ENCODE measurements at regions not wholly inside any gene's neighbourhood (a gene's known extent, or its start where the extent isn't known, plus 50 kb on each side); places are given as distances from the start of the nearest gene placed in this dataset.

DNA sequence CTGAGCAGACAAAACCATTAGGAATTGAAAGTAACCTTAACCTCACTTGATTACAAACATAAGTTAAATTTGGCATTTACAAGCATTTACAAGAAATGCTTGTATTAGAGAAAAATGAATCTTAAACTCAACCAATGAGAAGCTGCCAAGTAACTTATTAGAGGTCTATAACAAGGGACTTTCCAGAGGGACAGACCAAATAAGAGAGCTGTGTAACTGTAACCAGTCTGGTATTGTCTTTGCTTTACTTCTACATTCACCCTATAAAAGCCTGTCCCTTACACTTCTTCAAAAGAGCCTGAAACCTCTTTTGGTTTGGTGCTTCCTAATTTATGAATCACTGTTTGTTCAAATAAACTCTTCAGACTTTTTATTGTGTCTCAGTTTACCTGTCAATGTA is 450.0 kb upstream of the FAR2 start:
- SMC1A ChIA-PET (ENCODE audit: uncharacterized antibody, unreplicated experiment) = interaction anchor here (0.9 to 1.9 kb wide), 3 partner anchors 11 to 156 kb away, joined by 3 to 6 read pairs (median 4); no protein-coding TSS in a partner anchor
- no peaks in the 10 kb centered on the region for H3K27me3 ChIP-seq (replicated peaks in 1 of 2; ENCODE audit: control insufficient read depth in 2 of 2, insufficient read depth in 2 of 2, low read length in 1 of 2)

More for the DNA sequence above, 450.0 kb upstream of the FAR2 start:
- POLR2A ChIA-PET = no interaction called here
- no peaks in the 10 kb centered on the region; the same call in 2 of the 3 replicates for H3K9me3 ChIP-seq (replicated peaks; ENCODE audit: control insufficient read depth, insufficient read depth, low read length)
- H3K9ac ChIP-seq (ENCODE audit: control insufficient read depth, insufficient read depth, low read length) = no peak overlapping the region
- intact Hi-C loops (cut with micrococcal nuclease; ENCODE audit: unreplicated experiment) = no loop called here
- no peak overlapping the region for H2AFZ ChIP-seq (ENCODE audit: control insufficient read depth, low read depth, low read length)
- ATAC-seq (peak; percentile 88), DNase-seq (ENCODE audit: low read depth, low spot score) (no peak), FAIRE-seq (no peak)
- no peak overlapping the region for H3K4me3 ChIP-seq
- in situ Hi-C loops (cut with MboI) = no loop called here
- H3K79me2 ChIP-seq (ENCODE audit: control insufficient read depth, insufficient read depth, low read length) = no peaks in the 10 kb centered on the region
- no TSS peak for BruUV-seq (replicated peaks)
- RAD21 ChIA-PET (ENCODE audit: unreplicated experiment) = interaction anchor here (0.9 to 2.2 kb wide), 2 partner anchors 10 to 67 kb away, joined by 3 to 6 read pairs; no protein-coding TSS in a partner anchor
- no peak overlapping the region for H3K27ac ChIP-seq (ENCODE audit: control insufficient read depth, insufficient read depth)
- no peak overlapping the region for H3K4me2 ChIP-seq (ENCODE audit: control insufficient read depth, insufficient read depth)
- H3K4me1 ChIP-seq (ENCODE audit: control insufficient read depth, insufficient read depth, low read length) = no peaks in the 10 kb centered on the region
- H4K20me1 ChIP-seq (ENCODE audit: control insufficient read depth, insufficient read depth) = no peaks in the 10 kb centered on the region
- CTCF ChIA-PET = interaction anchor here (1.1 kb wide), 1 partner anchor 173 kb away, joined by 3 read pairs; no protein-coding TSS in a partner anchor
- TF ChIP-seq, protein P1, sequence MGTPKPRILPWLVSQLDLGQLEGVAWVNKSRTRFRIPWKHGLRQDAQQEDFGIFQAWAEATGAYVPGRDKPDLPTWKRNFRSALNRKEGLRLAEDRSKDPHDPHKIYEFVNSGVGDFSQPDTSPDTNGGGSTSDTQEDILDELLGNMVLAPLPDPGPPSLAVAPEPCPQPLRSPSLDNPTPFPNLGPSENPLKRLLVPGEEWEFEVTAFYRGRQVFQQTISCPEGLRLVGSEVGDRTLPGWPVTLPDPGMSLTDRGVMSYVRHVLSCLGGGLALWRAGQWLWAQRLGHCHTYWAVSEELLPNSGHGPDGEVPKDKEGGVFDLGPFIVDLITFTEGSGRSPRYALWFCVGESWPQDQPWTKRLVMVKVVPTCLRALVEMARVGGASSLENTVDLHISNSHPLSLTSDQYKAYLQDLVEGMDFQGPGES (IDR thresholded peaks at IDR 0.05) = no peak
- no peak for TF ChIP-seq SPI1 (IDR thresholded peaks at IDR 0.05; ENCODE audit: borderline replicate concordance, insufficient read depth, low read depth, low read length)
- TF ChIP-seq ETV6 (conservative IDR thresholded peaks at IDR 0.05 in 1 of 2, IDR thresholded peaks at IDR 0.05 in 1 of 2; ENCODE audit: borderline replicate concordance in 1 of 2, low read depth in 1 of 2) = no peak
- TF ChIP-seq CBFB (IDR thresholded peaks at IDR 0.05; ENCODE audit: low read depth) = no peak
- no peak for TF ChIP-seq NBN (IDR thresholded peaks at IDR 0.05)
- TF ChIP-seq KDM1A (IDR thresholded peaks at IDR 0.05; ENCODE audit: borderline replicate concordance) = no peak
- no peak for TF ChIP-seq POLR2A (IDR thresholded peaks at IDR 0.05; ENCODE audit: low read depth, low read length)
- no peak for TF ChIP-seq IKZF2 (IDR thresholded peaks at IDR 0.05)
- TF ChIP-seq, protein P2, sequence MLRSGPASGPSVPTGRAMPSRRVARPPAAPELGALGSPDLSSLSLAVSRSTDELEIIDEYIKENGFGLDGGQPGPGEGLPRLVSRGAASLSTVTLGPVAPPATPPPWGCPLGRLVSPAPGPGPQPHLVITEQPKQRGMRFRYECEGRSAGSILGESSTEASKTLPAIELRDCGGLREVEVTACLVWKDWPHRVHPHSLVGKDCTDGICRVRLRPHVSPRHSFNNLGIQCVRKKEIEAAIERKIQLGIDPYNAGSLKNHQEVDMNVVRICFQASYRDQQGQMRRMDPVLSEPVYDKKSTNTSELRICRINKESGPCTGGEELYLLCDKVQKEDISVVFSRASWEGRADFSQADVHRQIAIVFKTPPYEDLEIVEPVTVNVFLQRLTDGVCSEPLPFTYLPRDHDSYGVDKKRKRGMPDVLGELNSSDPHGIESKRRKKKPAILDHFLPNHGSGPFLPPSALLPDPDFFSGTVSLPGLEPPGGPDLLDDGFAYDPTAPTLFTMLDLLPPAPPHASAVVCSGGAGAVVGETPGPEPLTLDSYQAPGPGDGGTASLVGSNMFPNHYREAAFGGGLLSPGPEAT (IDR thresholded peaks at IDR 0.05; ENCODE audit: low read depth) = no peak
- no peaks in the 10 kb centered on the region for H3K36me3 ChIP-seq (ENCODE audit: control insufficient read depth in 2 of 2, insufficient read depth in 2 of 2, low read length in 1 of 2)
